ENCODE measurements at regions not wholly inside any gene's neighbourhood (a gene's known extent, or its start where the extent isn't known, plus 50 kb on each side); places are given as distances from the start of the nearest gene placed in this dataset.

DNA sequence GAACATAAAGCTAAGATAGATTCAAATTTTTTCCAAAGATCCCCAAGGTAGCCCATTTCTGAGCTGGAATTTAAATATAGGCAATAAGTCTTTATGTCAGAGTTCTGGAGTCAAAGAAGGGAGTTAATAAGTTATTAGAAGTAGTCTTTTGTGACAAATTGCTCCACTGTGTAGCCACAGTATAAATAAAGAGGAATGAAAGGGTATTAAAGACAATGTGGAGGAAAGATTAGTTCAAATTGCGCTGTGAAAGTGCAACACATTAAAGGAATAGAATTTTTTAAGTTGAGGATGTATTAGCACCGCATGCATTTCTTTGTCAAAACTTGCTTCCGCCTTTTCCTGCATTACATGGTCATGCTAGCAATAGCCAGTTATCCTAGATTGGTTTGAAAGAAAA is 666.6 kb upstream of the CCDC54 start:
- no peaks in the 10 kb centered on the region for H3K79me2 ChIP-seq (replicated peaks; ENCODE audit: insufficient read depth)
- H3K27ac Mint-ChIP-seq: no peak overlapping the region
- no peaks in the 10 kb centered on the region for H3F3A ChIP-seq (replicated peaks; ENCODE audit: low read depth)
- H3K4me3 ChIP-seq: no peak overlapping the region
- H3K4me1 Mint-ChIP-seq: no peaks in the 10 kb centered on the region
- ATAC-seq: no peak
- no peak for DNase-seq (ENCODE audit: low spot score)
- H3K27ac ChIP-seq (ENCODE audit: low read depth): no peak overlapping the region
- H3K36me3 ChIP-seq (ENCODE audit: insufficient read depth): no peaks in the 10 kb centered on the region
- no peak overlapping the region; the same call in 1 of the 2 replicates for H2AFZ ChIP-seq
- TF ChIP-seq JUNB (IDR thresholded peaks at IDR 0.05; ENCODE audit: unreplicated experiment) (no peak), EZH2phosphoT487 (IDR thresholded peaks at IDR 0.05; ENCODE audit: unreplicated experiment) (no peak), ZNF114 (CRISPR knock-in tag; IDR thresholded peaks at IDR 0.05) (no peak)
- no peak overlapping the region for H3K4me2 ChIP-seq
- H3K9me2 ChIP-seq (ENCODE audit: insufficient read depth): no peaks in the 10 kb centered on the region
- H4K20me1 ChIP-seq (replicated peaks; ENCODE audit: insufficient read depth): no peaks in the 10 kb centered on the region
- H3K36me3 Mint-ChIP-seq (ENCODE audit: low read depth): no peaks in the 10 kb centered on the region
- H3K4me3 Mint-ChIP-seq: no peak overlapping the region
- no peaks in the 10 kb centered on the region for H3K27me3 Mint-ChIP-seq (ENCODE audit: insufficient read depth, low read depth, poor library complexity)
- H3K9me3 Mint-ChIP-seq: no peaks in the 10 kb centered on the region
- H3K4me1 ChIP-seq (ENCODE audit: insufficient read depth): no peaks in the 10 kb centered on the region
- H3K27me3 ChIP-seq (ENCODE audit: insufficient read depth): no peaks in the 10 kb centered on the region

DNA sequence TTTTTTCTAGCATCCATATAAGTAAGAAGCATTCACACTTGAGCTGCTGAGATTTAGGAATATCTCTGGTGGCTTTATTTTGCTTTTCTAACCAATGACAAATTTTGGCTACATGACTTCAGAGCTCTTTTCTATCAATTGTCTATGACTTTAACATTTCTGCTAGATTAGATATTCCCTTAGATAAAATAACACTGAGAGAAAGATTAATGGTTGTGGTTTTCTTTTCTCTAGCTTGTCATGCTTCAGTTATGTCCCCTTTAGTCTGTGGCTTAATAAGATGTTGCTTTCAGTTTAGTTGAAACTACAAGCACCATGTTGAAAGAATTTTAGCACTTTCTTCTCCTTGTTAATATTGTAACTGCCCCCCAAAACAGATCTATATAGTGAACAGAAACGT is 665.6 kb upstream of the CCDC54 start:
- no peak overlapping the region for H3K27ac Mint-ChIP-seq
- H3K27me3 Mint-ChIP-seq (ENCODE audit: insufficient read depth, low read depth, poor library complexity): no peaks in the 10 kb centered on the region
- ATAC-seq (no peak), DNase-seq (ENCODE audit: low spot score) (no peak)
- Histone ChIP-seq H3K4me2 (no peak overlapping the region), H3F3A (replicated peaks; ENCODE audit: low read depth) (no peaks in the 10 kb centered on the region), H2AFZ (no peak overlapping the region), H3K79me2 (replicated peaks; ENCODE audit: insufficient read depth) (no peaks in the 10 kb centered on the region), H3K27ac (ENCODE audit: low read depth) (no peak overlapping the region), H3K4me1 (ENCODE audit: insufficient read depth) (no peaks in the 10 kb centered on the region), H3K9me2 (ENCODE audit: insufficient read depth) (no peaks in the 10 kb centered on the region), H3K36me3 (ENCODE audit: insufficient read depth) (no peaks in the 10 kb centered on the region), H3K4me3 (no peak overlapping the region), H4K20me1 (replicated peaks; ENCODE audit: insufficient read depth) (no peaks in the 10 kb centered on the region), H3K27me3 (ENCODE audit: insufficient read depth) (no peaks in the 10 kb centered on the region)
- no peak overlapping the region for H3K4me3 Mint-ChIP-seq
- no peaks in the 10 kb centered on the region for H3K36me3 Mint-ChIP-seq (ENCODE audit: low read depth)
- H3K4me1 Mint-ChIP-seq: no peaks in the 10 kb centered on the region
- no peak for TF ChIP-seq STAT1 (IDR thresholded peaks at IDR 0.05; ENCODE audit: unreplicated experiment)
- TF ChIP-seq ZNF114 (CRISPR knock-in tag; IDR thresholded peaks at IDR 0.05): no peak
- TF ChIP-seq, protein P1, sequence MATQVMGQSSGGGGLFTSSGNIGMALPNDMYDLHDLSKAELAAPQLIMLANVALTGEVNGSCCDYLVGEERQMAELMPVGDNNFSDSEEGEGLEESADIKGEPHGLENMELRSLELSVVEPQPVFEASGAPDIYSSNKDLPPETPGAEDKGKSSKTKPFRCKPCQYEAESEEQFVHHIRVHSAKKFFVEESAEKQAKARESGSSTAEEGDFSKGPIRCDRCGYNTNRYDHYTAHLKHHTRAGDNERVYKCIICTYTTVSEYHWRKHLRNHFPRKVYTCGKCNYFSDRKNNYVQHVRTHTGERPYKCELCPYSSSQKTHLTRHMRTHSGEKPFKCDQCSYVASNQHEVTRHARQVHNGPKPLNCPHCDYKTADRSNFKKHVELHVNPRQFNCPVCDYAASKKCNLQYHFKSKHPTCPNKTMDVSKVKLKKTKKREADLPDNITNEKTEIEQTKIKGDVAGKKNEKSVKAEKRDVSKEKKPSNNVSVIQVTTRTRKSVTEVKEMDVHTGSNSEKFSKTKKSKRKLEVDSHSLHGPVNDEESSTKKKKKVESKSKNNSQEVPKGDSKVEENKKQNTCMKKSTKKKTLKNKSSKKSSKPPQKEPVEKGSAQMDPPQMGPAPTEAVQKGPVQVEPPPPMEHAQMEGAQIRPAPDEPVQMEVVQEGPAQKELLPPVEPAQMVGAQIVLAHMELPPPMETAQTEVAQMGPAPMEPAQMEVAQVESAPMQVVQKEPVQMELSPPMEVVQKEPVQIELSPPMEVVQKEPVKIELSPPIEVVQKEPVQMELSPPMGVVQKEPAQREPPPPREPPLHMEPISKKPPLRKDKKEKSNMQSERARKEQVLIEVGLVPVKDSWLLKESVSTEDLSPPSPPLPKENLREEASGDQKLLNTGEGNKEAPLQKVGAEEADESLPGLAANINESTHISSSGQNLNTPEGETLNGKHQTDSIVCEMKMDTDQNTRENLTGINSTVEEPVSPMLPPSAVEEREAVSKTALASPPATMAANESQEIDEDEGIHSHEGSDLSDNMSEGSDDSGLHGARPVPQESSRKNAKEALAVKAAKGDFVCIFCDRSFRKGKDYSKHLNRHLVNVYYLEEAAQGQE (IDR thresholded peaks at IDR 0.05; ENCODE audit: unreplicated experiment): no peak
- TF ChIP-seq CREB1 (CRISPR knock-in tag; IDR thresholded peaks at IDR 0.05; ENCODE audit: low read depth): no peak
- TF ChIP-seq NANOG (IDR thresholded peaks at IDR 0.05; ENCODE audit: borderline replicate concordance): no peak
- TF ChIP-seq, protein P2, sequence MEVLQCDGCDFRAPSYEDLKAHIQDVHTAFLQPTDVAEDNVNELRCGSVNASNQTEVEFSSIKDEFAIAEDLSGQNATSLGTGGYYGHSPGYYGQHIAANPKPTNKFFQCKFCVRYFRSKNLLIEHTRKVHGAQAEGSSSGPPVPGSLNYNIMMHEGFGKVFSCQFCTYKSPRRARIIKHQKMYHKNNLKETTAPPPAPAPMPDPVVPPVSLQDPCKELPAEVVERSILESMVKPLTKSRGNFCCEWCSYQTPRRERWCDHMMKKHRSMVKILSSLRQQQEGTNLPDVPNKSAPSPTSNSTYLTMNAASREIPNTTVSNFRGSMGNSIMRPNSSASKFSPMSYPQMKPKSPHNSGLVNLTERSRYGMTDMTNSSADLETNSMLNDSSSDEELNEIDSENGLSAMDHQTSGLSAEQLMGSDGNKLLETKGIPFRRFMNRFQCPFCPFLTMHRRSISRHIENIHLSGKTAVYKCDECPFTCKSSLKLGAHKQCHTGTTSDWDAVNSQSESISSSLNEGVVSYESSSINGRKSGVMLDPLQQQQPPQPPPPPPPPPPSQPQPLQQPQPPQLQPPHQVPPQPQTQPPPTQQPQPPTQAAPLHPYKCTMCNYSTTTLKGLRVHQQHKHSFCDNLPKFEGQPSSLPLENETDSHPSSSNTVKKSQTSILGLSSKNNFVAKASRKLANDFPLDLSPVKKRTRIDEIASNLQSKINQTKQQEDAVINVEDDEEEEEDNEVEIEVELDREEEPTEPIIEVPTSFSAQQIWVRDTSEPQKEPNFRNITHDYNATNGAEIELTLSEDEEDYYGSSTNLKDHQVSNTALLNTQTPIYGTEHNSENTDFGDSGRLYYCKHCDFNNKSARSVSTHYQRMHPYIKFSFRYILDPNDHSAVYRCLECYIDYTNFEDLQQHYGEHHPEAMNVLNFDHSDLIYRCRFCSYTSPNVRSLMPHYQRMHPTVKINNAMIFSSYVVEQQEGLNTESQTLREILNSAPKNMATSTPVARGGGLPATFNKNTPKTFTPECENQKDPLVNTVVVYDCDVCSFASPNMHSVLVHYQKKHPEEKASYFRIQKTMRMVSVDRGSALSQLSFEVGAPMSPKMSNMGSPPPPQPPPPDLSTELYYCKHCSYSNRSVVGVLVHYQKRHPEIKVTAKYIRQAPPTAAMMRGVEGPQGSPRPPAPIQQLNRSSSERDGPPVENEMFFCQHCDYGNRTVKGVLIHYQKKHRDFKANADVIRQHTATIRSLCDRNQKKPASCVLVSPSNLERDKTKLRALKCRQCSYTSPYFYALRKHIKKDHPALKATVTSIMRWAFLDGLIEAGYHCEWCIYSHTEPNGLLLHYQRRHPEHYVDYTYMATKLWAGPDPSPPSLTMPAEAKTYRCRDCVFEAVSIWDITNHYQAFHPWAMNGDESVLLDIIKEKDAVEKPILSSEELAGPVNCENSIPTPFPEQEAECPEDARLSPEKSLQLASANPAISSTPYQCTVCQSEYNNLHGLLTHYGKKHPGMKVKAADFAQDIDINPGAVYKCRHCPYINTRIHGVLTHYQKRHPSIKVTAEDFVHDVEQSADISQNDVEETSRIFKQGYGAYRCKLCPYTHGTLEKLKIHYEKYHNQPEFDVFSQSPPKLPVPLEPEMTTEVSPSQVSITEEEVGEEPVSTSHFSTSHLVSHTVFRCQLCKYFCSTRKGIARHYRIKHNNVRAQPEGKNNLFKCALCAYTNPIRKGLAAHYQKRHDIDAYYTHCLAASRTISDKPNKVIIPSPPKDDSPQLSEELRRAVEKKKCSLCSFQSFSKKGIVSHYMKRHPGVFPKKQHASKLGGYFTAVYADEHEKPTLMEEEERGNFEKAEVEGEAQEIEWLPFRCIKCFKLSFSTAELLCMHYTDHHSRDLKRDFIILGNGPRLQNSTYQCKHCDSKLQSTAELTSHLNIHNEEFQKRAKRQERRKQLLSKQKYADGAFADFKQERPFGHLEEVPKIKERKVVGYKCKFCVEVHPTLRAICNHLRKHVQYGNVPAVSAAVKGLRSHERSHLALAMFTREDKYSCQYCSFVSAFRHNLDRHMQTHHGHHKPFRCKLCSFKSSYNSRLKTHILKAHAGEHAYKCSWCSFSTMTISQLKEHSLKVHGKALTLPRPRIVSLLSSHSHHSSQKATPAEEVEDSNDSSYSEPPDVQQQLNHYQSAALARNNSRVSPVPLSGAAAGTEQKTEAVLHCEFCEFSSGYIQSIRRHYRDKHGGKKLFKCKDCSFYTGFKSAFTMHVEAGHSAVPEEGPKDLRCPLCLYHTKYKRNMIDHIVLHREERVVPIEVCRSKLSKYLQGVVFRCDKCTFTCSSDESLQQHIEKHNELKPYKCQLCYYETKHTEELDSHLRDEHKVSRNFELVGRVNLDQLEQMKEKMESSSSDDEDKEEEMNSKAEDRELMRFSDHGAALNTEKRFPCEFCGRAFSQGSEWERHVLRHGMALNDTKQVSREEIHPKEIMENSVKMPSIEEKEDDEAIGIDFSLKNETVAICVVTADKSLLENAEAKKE (CRISPR knock-in tag; IDR thresholded peaks at IDR 0.05): no peak
- TF ChIP-seq JUNB (IDR thresholded peaks at IDR 0.05; ENCODE audit: unreplicated experiment): no peak
- no peak for TF ChIP-seq ZNF331 (CRISPR knock-in tag; IDR thresholded peaks at IDR 0.05; ENCODE audit: low read depth)
- TF ChIP-seq EZH2phosphoT487 (IDR thresholded peaks at IDR 0.05; ENCODE audit: unreplicated experiment): no peak
- TF ChIP-seq EZH2 (IDR thresholded peaks at IDR 0.05; ENCODE audit: low read depth, unreplicated experiment): no peak
- no peaks in the 10 kb centered on the region for H3K9me3 Mint-ChIP-seq

Measured in GM23338 (cell line).